ENCODE measurements at regions not wholly inside any gene's neighbourhood (a gene's known extent, or its start where the extent isn't known, plus 50 kb on each side); places are given as distances from the start of the nearest gene placed in this dataset.

DNA sequence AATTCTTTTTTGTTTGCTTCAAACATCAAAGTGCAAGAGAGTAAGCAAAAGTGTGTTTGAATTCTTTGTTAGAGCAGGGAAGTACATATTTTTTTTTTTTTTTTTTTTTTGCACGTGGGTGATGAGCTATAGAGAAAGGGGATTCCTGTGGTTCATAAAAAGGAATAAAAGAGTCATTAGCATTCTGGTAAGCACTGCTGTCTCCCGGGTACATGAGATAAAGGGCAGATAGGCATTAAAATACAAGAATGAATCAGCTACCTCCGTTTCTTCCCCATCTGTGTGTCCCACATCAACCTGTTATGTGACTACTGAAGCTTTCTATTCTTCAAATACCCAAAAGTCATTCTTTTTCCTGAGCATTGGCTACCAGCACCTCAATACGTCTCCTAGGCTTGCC, 102.4 kb upstream of the SEMA3D start:
- TF ChIP-seq POLR2AphosphoS5 (IDR thresholded peaks at IDR 0.05), result no peak
- TF ChIP-seq, protein P1, sequence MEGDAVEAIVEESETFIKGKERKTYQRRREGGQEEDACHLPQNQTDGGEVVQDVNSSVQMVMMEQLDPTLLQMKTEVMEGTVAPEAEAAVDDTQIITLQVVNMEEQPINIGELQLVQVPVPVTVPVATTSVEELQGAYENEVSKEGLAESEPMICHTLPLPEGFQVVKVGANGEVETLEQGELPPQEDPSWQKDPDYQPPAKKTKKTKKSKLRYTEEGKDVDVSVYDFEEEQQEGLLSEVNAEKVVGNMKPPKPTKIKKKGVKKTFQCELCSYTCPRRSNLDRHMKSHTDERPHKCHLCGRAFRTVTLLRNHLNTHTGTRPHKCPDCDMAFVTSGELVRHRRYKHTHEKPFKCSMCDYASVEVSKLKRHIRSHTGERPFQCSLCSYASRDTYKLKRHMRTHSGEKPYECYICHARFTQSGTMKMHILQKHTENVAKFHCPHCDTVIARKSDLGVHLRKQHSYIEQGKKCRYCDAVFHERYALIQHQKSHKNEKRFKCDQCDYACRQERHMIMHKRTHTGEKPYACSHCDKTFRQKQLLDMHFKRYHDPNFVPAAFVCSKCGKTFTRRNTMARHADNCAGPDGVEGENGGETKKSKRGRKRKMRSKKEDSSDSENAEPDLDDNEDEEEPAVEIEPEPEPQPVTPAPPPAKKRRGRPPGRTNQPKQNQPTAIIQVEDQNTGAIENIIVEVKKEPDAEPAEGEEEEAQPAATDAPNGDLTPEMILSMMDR (IDR thresholded peaks at IDR 0.05), result no peak
- TF ChIP-seq POLR2A (IDR thresholded peaks at IDR 0.05), result no peak
